Stomach (tissue), 4 donors: ENCODE measurements at regions not wholly inside any gene's neighbourhood (a gene's known extent, or its start where the extent isn't known, plus 50 kb on each side); places are given as distances from the start of the nearest gene placed in this dataset.

Experiments used
- EP300 ChIP-seq: sonication (generic); formaldehyde crosslinking; IDR thresholded peaks from one replicate; pipeline ENCODE4 v1.6.1; 2017; ENCODE audit warnings: antibody characterized with exemption
- TF ChIP-seq, protein P1 (sequence below), 7 experiments: fragments of 450-650 bp in 4 of 7; fragments of 200-600 bp in 3 of 7; sonication (generic) in 3 of 7; IDR thresholded peaks; one replicate each; pipeline ENCODE4 v1.5.1; 2016 to 2019; ENCODE audit warnings: antibody characterized with exemption in 7 of 7, control low read depth in 2 of 7, mild to moderate bottlenecking in 1 of 7

DNA sequence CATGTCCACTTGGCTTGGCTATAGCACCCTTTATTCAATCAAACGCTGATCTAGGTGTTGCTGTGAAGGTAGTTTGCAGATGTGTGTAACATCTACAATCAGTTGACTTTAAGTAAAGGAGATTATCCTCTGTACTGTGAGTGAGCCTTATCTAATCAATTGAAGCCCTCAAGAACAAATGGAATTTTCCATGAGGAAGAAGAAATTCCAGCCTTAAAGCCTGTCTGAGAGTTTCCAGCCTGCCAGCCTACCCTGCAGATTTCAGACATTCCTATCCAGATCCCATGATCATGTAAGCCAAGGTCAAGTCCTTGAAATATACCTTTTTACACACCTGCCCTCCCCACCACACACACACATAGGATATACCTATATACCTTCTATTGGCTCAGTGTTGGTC lies 696.7 kb downstream of the MRPL39 start:
- TF ChIP-seq, protein P1, sequence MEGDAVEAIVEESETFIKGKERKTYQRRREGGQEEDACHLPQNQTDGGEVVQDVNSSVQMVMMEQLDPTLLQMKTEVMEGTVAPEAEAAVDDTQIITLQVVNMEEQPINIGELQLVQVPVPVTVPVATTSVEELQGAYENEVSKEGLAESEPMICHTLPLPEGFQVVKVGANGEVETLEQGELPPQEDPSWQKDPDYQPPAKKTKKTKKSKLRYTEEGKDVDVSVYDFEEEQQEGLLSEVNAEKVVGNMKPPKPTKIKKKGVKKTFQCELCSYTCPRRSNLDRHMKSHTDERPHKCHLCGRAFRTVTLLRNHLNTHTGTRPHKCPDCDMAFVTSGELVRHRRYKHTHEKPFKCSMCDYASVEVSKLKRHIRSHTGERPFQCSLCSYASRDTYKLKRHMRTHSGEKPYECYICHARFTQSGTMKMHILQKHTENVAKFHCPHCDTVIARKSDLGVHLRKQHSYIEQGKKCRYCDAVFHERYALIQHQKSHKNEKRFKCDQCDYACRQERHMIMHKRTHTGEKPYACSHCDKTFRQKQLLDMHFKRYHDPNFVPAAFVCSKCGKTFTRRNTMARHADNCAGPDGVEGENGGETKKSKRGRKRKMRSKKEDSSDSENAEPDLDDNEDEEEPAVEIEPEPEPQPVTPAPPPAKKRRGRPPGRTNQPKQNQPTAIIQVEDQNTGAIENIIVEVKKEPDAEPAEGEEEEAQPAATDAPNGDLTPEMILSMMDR (IDR thresholded peaks at IDR 0.05) = no peak
- no peak for TF ChIP-seq EP300
